Erythroblast (primary cell): ENCODE measurements at regions not wholly inside any gene's neighbourhood (a gene's known extent, or its start where the extent isn't known, plus 50 kb on each side); places are given as distances from the start of the nearest gene placed in this dataset.

Experiments used
- GATA1 ChIP-seq: IDR thresholded peaks from 2 replicates; pipeline ENCODE4 v1.6.1; 2011; ENCODE audit warnings: low read depth, mild to moderate bottlenecking, control low read depth, low read length, moderate library complexity
- POLR2A ChIP-seq: IDR thresholded peaks from 2 replicates; pipeline ENCODE4 v1.6.1; 2011; ENCODE audit warnings: mild to moderate bottlenecking, low read length

DNA sequence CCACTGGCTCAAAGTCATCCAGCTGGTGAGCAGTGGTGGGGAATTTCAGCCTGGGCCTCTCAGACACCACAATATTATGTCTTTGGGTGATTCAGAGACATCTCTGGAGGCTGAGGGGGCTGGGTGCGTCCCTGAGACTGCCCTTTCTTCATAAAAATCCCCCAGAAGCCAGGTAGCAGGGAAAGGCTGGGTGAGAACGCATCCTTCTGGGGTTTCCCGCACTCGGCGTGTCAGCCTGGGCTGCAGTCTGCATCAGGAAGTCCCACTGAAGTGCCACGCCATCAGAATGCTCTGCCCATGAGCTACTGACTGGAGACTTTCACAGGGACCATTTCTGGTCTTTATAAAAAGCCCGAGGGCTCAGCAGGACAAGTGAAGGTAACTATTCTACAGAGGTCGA lies 148.8 kb upstream of the SLC6A11 start:
- no peak for TF ChIP-seq POLR2A
- no peak for TF ChIP-seq GATA1
